PFSK-1 (cell line): ENCODE measurements at regions not wholly inside any gene's neighbourhood (a gene's known extent, or its start where the extent isn't known, plus 50 kb on each side); places are given as distances from the start of the nearest gene placed in this dataset.

Experiments
- POLR2AphosphoS5 ChIP-seq: IDR thresholded peaks from 2 replicates; pipeline ENCODE4 v1.6.1; 2012; ENCODE audit warnings: low read depth, mild to moderate bottlenecking, control low read depth, low read length, moderate library complexity
- SIN3A ChIP-seq: IDR thresholded peaks from 2 replicates; pipeline ENCODE4 v1.6.1; 2012; ENCODE audit warnings: mild to moderate bottlenecking, low read length, moderate library complexity, borderline replicate concordance; ENCODE audit not compliant: insufficient read depth
- TAF1 ChIP-seq: IDR thresholded peaks from 2 replicates; pipeline ENCODE4 v1.6.1; 2012; ENCODE audit warnings: low read length, control low read depth, borderline replicate concordance; ENCODE audit not compliant: insufficient read depth

GRCh38 chr2:173692068-173692467, 273.1 kb downstream of the SP3 start:
- TF ChIP-seq SIN3A = no peak
- TF ChIP-seq POLR2AphosphoS5 = no peak
- TF ChIP-seq TAF1 = no peak
